Transverse colon (tissue), 3 donors: ENCODE measurements at regions not wholly inside any gene's neighbourhood (a gene's known extent, or its start where the extent isn't known, plus 50 kb on each side); places are given as distances from the start of the nearest gene placed in this dataset.

Experiments
- POLR2A ChIP-seq: fragments of 450-650 bp; IDR thresholded peaks from one replicate; pipeline ENCODE4 v1.6.1; 2016; ENCODE audit warnings: antibody characterized with exemption, mild to moderate bottlenecking, moderate library complexity
- TF ChIP-seq, protein P1 (sequence below), 5 experiments: fragments of 200-600 bp in 3 of 5; fragments of 450-650 bp in 2 of 5; sonication (generic) in 3 of 5; IDR thresholded peaks; 1 replicate in 2 of 5; 2 replicates in 3 of 5; pipeline ENCODE4 v1.5.1; 2016 to 2017; ENCODE audit warnings: antibody characterized with exemption in 5 of 5, inconsistent platforms in 3 of 5, mild to moderate bottlenecking in 2 of 5, moderate library complexity in 1 of 5

DNA sequence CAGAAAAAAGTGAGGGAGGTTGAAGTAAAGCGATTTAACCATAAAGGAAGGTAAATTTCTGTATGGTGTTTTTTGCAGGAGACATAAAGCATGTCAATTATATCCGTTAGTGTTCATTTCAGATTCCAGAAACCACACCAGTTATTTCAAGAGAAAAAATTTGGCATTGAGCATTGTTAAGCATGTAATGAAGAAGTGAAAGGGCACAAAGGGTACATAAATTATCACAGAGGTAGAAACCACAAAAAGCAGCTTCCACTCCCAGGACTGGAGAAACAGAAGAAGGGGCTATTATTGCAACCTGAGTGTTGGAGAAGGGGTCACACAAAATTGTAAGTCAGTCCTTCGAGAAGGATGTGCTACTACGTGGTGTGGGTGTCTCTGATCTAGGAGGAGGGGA lies 72.2 kb upstream of the DACH1 start:
- TF ChIP-seq, protein P1, sequence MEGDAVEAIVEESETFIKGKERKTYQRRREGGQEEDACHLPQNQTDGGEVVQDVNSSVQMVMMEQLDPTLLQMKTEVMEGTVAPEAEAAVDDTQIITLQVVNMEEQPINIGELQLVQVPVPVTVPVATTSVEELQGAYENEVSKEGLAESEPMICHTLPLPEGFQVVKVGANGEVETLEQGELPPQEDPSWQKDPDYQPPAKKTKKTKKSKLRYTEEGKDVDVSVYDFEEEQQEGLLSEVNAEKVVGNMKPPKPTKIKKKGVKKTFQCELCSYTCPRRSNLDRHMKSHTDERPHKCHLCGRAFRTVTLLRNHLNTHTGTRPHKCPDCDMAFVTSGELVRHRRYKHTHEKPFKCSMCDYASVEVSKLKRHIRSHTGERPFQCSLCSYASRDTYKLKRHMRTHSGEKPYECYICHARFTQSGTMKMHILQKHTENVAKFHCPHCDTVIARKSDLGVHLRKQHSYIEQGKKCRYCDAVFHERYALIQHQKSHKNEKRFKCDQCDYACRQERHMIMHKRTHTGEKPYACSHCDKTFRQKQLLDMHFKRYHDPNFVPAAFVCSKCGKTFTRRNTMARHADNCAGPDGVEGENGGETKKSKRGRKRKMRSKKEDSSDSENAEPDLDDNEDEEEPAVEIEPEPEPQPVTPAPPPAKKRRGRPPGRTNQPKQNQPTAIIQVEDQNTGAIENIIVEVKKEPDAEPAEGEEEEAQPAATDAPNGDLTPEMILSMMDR (IDR thresholded peaks at IDR 0.05), result no peak
- no peak for TF ChIP-seq POLR2A
